BLaER1 (cell line): ENCODE measurements at regions not wholly inside any gene's neighbourhood (a gene's known extent, or its start where the extent isn't known, plus 50 kb on each side); places are given as distances from the start of the nearest gene placed in this dataset.

Experiments
- H3K27ac ChIP-seq: shearing (Covaris generic); formaldehyde crosslinking; 2 replicates; pipeline ENCODE4 v1.8.1; 2022
- H3K27me3 ChIP-seq: shearing (Covaris generic); formaldehyde crosslinking; 2 replicates; pipeline ENCODE4 v1.8.1; 2022
- H3K36me3 ChIP-seq: shearing (Covaris generic); formaldehyde crosslinking; 2 replicates; pipeline ENCODE4 v1.8.1; 2022
- H3K4me1 ChIP-seq: shearing (Covaris generic); formaldehyde crosslinking; 2 replicates; pipeline ENCODE4 v1.8.1; 2022
- H3K4me2 ChIP-seq: shearing (Covaris generic); formaldehyde crosslinking; 2 replicates; pipeline ENCODE4 v1.8.1; 2022
- H3K4me3 ChIP-seq: shearing (Covaris generic); formaldehyde crosslinking; 2 replicates; pipeline ENCODE4 v1.8.1; 2022
- H3K9ac ChIP-seq: shearing (Covaris generic); formaldehyde crosslinking; 2 replicates; pipeline ENCODE4 v1.8.1; 2022
- H3K9me3 ChIP-seq: shearing (Covaris generic); formaldehyde crosslinking; 2 replicates; pipeline ENCODE4 v1.8.1; 2022
- H4K20me1 ChIP-seq: shearing (Covaris generic); formaldehyde crosslinking; 2 replicates; pipeline ENCODE4 v1.8.1; 2022
- Cebpa-rat ChIP-seq: shearing (Covaris generic); IDR thresholded peaks from 2 replicates; pipeline ENCODE4 v1.8.1; 2022

- peaks cover 5% of the 10 kb centered on the region; the same call in 1 of the 2 replicates for H3K4me1 ChIP-seq
- H3K9me3 ChIP-seq = no peaks in the 10 kb centered on the region
- no peaks in the 10 kb centered on the region for H4K20me1 ChIP-seq
These were observed 256.4 kb downstream of the FOXD2 start for GRCh38 chr1:47694011-47694890.

GRCh38 chr1:47696404-47696736, 258.5 kb downstream of the FOXD2 start:
- no peaks in the 10 kb centered on the region for H3K9me3 ChIP-seq
- H3K27me3 ChIP-seq = no peaks in the 10 kb centered on the region
- no peak overlapping the region for H3K9ac ChIP-seq
- H3K4me1 ChIP-seq = peaks cover 5% of the 10 kb centered on the region; the same call in 1 of the 2 replicates
- H3K36me3 ChIP-seq = no peaks in the 10 kb centered on the region
- H3K4me2 ChIP-seq = no peak overlapping the region
- H3K4me3 ChIP-seq = no peak overlapping the region
- no peaks in the 10 kb centered on the region for H4K20me1 ChIP-seq
- no peak for TF ChIP-seq Cebpa-rat
- H3K27ac ChIP-seq = no peak overlapping the region

More at GRCh38 chr1:47694011-47694890, 256.4 kb downstream of the FOXD2 start:
- no peaks in the 10 kb centered on the region for H3K36me3 ChIP-seq
- H3K4me2 ChIP-seq = no peak overlapping the region
- H3K9ac ChIP-seq = no peak overlapping the region
- H3K27me3 ChIP-seq = no peaks in the 10 kb centered on the region
- H3K27ac ChIP-seq = no peak overlapping the region
- H3K4me3 ChIP-seq = no peak overlapping the region
- no peak for TF ChIP-seq Cebpa-rat

- peaks cover 5% of the 10 kb centered on the region; the same call in 1 of the 2 replicates for H3K4me1 ChIP-seq
- no peak overlapping the region for H3K4me2 ChIP-seq
- no peak overlapping the region for H3K27ac ChIP-seq
- no peak overlapping the region for H3K4me3 ChIP-seq
- no peaks in the 10 kb centered on the region for H4K20me1 ChIP-seq
- no peak overlapping the region for H3K9ac ChIP-seq
- TF ChIP-seq Cebpa-rat = no peak
- no peaks in the 10 kb centered on the region for H3K27me3 ChIP-seq
- H3K36me3 ChIP-seq = no peaks in the 10 kb centered on the region
- H3K9me3 ChIP-seq = no peaks in the 10 kb centered on the region
These were observed 259.0 kb downstream of the FOXD2 start for GRCh38 chr1:47696737-47697441.

GRCh38 chr1:47697616-47698335, 259.9 kb downstream of the FOXD2 start:
- no peaks in the 10 kb centered on the region for H4K20me1 ChIP-seq
- no peaks in the 10 kb centered on the region for H3K36me3 ChIP-seq
- no peak overlapping the region for H3K9ac ChIP-seq
- H3K27ac ChIP-seq = no peak overlapping the region
- no peak overlapping the region for H3K4me2 ChIP-seq
- no peak for TF ChIP-seq Cebpa-rat
- peaks cover 5% of the 10 kb centered on the region; the same call in 1 of the 2 replicates for H3K4me1 ChIP-seq
- no peaks in the 10 kb centered on the region for H3K27me3 ChIP-seq
- H3K4me3 ChIP-seq = no peak overlapping the region
- H3K9me3 ChIP-seq = no peaks in the 10 kb centered on the region

GRCh38 chr1:47699492-47700235, 261.8 kb downstream of the FOXD2 start:
- Histone ChIP-seq H3K4me3 (no peak overlapping the region), H3K9ac (no peak overlapping the region), H3K27me3 (no peaks in the 10 kb centered on the region), H4K20me1 (no peaks in the 10 kb centered on the region), H3K27ac (no peak overlapping the region), H3K9me3 (no peaks in the 10 kb centered on the region), H3K4me1 (peaks cover 5% of the 10 kb centered on the region; the same call in 1 of the 2 replicates), H3K4me2 (no peak overlapping the region), H3K36me3 (no peaks in the 10 kb centered on the region)
- TF ChIP-seq Cebpa-rat = no peak

- no peak overlapping the region for H3K27ac ChIP-seq
- H3K9me3 ChIP-seq = no peaks in the 10 kb centered on the region
- H3K9ac ChIP-seq = no peak overlapping the region
- no peaks in the 10 kb centered on the region for H3K36me3 ChIP-seq
- no peaks in the 10 kb centered on the region for H4K20me1 ChIP-seq
- TF ChIP-seq Cebpa-rat = no peak
- no peak overlapping the region for H3K4me2 ChIP-seq
- H3K4me3 ChIP-seq = no peak overlapping the region
- H3K4me1 ChIP-seq = peaks cover 5% of the 10 kb centered on the region; the same call in 1 of the 2 replicates
- H3K27me3 ChIP-seq = peaks cover 12% of the 10 kb centered on the region
These were observed 263.4 kb downstream of the FOXD2 start for GRCh38 chr1:47701283-47701682.

- no peak overlapping the region for H3K4me2 ChIP-seq
These were observed 264.1 kb downstream of the FOXD2 start for GRCh38 chr1:47701741-47702515.

GRCh38 chr1:47703156-47703825, 265.4 kb downstream of the FOXD2 start:
- H3K4me3 ChIP-seq = no peak overlapping the region
- H3K9ac ChIP-seq = no peak overlapping the region
- no peak overlapping the region for H3K4me2 ChIP-seq
- peaks cover 32% of the 10 kb centered on the region for H3K27me3 ChIP-seq
- H3K9me3 ChIP-seq = no peaks in the 10 kb centered on the region
- no peak overlapping the region for H3K27ac ChIP-seq
- no peaks in the 10 kb centered on the region for H3K36me3 ChIP-seq
- H3K4me1 ChIP-seq = peaks cover 2% of the 10 kb centered on the region; the same call in 1 of the 2 replicates
- H4K20me1 ChIP-seq = peaks cover under 1% of the 10 kb centered on the region
- no peak for TF ChIP-seq Cebpa-rat

More at GRCh38 chr1:47701741-47702515, 264.1 kb downstream of the FOXD2 start:
- peaks cover 19% of the 10 kb centered on the region for H3K27me3 ChIP-seq
- TF ChIP-seq Cebpa-rat = no peak
- H3K4me1 ChIP-seq = peaks cover 5% of the 10 kb centered on the region; the same call in 1 of the 2 replicates
- no peak overlapping the region for H3K9ac ChIP-seq
- no peaks in the 10 kb centered on the region for H3K9me3 ChIP-seq
- H4K20me1 ChIP-seq = no peaks in the 10 kb centered on the region
- H3K4me3 ChIP-seq = no peak overlapping the region
- no peak overlapping the region for H3K27ac ChIP-seq
- H3K36me3 ChIP-seq = no peaks in the 10 kb centered on the region
